GM19043 (cell line): ENCODE measurements at regions not wholly inside any gene's neighbourhood (a gene's known extent, or its start where the extent isn't known, plus 50 kb on each side); places are given as distances from the start of the nearest gene placed in this dataset.

Experiments
- ATAC-seq: cut with Tn5 transposase; IDR thresholded peaks from one replicate; pipeline ENCODE4 v1.9.1; 2021; ENCODE audit warnings: low read depth; ENCODE audit not compliant: unreplicated experiment

- ATAC-seq, result no peak
These were observed 225.5 kb upstream of the MARCKS start for GRCh38 chr6:113631666-113632065.

- ATAC-seq, result peak; percentile 29
These were observed 224.8 kb upstream of the MARCKS start for GRCh38 chr6:113632220-113632864.

- ATAC-seq, result no peak
These were observed 223.5 kb upstream of the MARCKS start for GRCh38 chr6:113633638-113634037.

- ATAC-seq, result peak; percentile 16
These were observed 222.6 kb upstream of the MARCKS start for GRCh38 chr6:113634352-113635163.

- no peak for ATAC-seq
These were observed 221.7 kb upstream of the MARCKS start for GRCh38 chr6:113635222-113635986.

GRCh38 chr6:113636357-113636824 lies 220.8 kb upstream of the MARCKS start:
- ATAC-seq, result no peak

- no peak for ATAC-seq
These were observed 217.1 kb upstream of the MARCKS start for GRCh38 chr6:113640051-113640450.

- no peak for ATAC-seq
These were observed 215.0 kb upstream of the MARCKS start for GRCh38 chr6:113642001-113642713.

- ATAC-seq, result peak; percentile 97
These were observed 214.3 kb upstream of the MARCKS start for GRCh38 chr6:113642714-113643406.

- no peak for ATAC-seq
These were observed 213.8 kb upstream of the MARCKS start for GRCh38 chr6:113643407-113643770.

GRCh38 chr6:113644861-113645575 lies 212.1 kb upstream of the MARCKS start:
- ATAC-seq, result no peak

GRCh38 chr6:113645576-113645970 lies 211.6 kb upstream of the MARCKS start:
- ATAC-seq, result no peak

GRCh38 chr6:113645986-113646385 lies 211.2 kb upstream of the MARCKS start:
- no peak for ATAC-seq

- ATAC-seq, result no peak
These were observed 210.4 kb upstream of the MARCKS start for GRCh38 chr6:113646701-113647100.

GRCh38 chr6:113647143-113647889 lies 209.8 kb upstream of the MARCKS start:
- ATAC-seq, result no peak

- ATAC-seq, result no peak
These were observed 208.4 kb upstream of the MARCKS start for GRCh38 chr6:113648698-113649097.

GRCh38 chr6:113649276-113649675 lies 207.9 kb upstream of the MARCKS start:
- no peak for ATAC-seq

- no peak for ATAC-seq
These were observed 207.1 kb upstream of the MARCKS start for GRCh38 chr6:113649880-113650609.
